ENCODE measurements at regions not wholly inside any gene's neighbourhood (a gene's known extent, or its start where the extent isn't known, plus 50 kb on each side); places are given as distances from the start of the nearest gene placed in this dataset.
"Not testable (repeated sequence)": the region's sequence is repeated elsewhere in the genome, so short reads cannot be mapped to it uniquely, and the experiment has no call there.

DNA sequence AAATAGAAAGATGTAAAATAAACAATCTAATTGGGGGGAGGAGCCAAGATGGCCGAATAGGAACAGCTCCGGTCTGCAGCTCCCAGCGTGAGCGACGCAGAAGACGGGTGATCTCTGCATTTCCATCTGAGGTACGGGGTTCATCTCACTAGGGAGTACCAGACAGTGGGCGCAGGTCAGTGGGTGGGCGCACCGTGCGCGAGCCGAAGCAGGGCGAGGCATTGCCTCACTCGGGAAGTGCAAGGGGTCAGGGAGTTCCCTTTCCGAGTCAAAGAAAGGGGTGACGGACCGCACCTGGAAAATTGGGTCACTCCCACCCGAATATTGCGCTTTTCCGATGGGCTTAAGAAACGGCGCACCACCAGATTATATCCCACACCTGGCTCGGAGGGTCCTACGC is 515.4 kb downstream of the PID1 start:
- not testable (repeated sequence) for H3K4me1 Mint-ChIP-seq; H3K36me3 Mint-ChIP-seq; H3K4me3 Mint-ChIP-seq; DNase-seq; H3K27ac Mint-ChIP-seq; H3K27me3 Mint-ChIP-seq (ENCODE audit: low read depth in 3 of 3)
- H3K9me3 Mint-ChIP-seq, result peaks cover 5 to 21% (median 17%) of the 10 kb centered on the region in 6 donors

DNA sequence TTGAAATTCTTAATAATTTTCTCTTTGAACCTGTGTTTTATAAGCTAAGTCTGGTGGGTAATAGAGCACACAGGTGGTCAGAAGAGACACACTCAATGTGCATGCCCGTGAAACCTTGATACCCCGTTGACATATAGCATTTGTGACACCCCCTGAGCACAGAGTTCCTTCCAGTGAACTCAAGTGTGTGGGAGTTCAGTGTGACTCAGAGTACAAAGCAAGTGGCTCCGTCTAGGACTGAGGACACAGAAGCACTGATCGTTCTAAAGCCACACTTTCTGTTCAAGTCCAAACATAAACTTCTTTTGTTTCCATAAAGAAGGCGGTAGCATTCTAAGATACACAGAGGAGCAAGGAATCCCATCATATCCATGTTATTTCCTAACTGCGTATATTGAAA is 523.6 kb downstream of the PID1 start:
- Mint-ChIP-seq H3K4me3 (no peak overlapping the region), H3K4me1 (no peaks in the 10 kb centered on the region), H3K36me3 (no peaks in the 10 kb centered on the region), H3K27me3 (ENCODE audit: low read depth in 3 of 3) (peaks cover 0 to 1% (median 0%) of the 10 kb centered on the region in 3 donors), H3K9me3 (peaks cover 2 to 25% (median 6%) of the 10 kb centered on the region in 6 donors), H3K27ac (no peak overlapping the region)
- DNase-seq, result no peak

DNA sequence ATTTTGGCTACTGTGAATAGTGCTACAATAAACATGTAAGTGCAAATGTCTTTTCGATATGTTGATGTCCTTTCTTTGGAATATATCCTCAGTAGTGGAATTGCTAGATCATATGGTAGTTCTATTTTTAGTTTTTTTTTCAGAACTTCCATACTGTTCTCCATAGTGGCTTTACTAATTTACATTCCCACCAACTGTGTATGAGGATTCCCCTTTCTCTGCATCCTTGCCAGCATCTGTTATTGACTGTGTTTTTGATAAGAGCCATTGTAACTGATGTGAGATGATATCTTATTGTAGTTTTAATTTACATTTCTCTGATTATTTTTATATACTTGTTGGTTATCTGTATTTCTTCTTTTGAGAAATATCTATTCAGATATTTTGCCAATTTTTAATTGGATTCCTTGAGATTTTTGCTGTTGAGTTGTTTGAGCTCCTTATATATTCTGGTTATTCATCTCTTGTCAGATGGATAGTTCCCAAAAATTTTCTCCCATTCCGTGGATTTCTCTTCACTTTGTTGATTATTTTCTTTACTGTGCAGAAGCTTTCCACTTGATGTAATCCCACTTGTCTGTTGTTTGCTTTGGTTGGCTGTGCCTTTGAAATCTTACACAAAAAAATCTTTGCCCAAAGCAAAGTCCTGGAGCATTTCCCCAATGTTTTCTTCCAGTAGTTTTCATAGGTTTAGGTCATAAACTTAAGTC is 532.3 kb downstream of the PID1 start:
- DNase-seq, result no peak
- peaks cover 0 to 2% (median 0%) of the 10 kb centered on the region in 3 donors for H3K27me3 Mint-ChIP-seq (ENCODE audit: low read depth in 3 of 3)
- H3K27ac Mint-ChIP-seq, result no peak overlapping the region
- no peak overlapping the region for H3K4me3 Mint-ChIP-seq
- no peaks in the 10 kb centered on the region for H3K4me1 Mint-ChIP-seq
- peaks cover 0 to 4% (median 0%) of the 10 kb centered on the region in 3 donors for H3K36me3 Mint-ChIP-seq
- peaks cover 2 to 42% (median 20%) of the 10 kb centered on the region in 6 donors for H3K9me3 Mint-ChIP-seq

DNA sequence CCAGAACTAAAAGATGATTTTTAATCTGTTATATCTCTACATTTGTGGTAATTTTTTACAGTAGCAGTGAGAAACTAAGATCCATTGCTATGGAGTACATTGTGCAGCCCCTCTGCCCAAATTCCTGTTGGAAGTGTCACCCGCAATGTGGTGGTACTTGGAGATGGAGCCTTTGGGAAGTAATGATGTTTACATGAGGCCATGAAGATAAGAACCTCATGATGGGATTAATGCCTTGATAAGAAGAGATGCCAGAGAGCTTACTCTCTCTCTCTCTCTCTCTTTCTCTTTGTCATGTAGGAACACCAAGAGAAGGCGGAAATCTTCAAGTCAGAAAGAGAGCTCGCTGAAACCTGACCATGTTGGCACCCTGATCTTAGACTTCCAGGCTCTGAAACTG is 535.4 kb downstream of the PID1 start:
- H3K4me3 Mint-ChIP-seq, result no peak overlapping the region
- no peaks in the 10 kb centered on the region for H3K4me1 Mint-ChIP-seq
- no peak for DNase-seq
- no peaks in the 10 kb centered on the region for H3K36me3 Mint-ChIP-seq
- H3K9me3 Mint-ChIP-seq, result peaks cover 0 to 37% (median 18%) of the 10 kb centered on the region in 6 donors
- H3K27ac Mint-ChIP-seq, result no peak overlapping the region
- no peaks in the 10 kb centered on the region for H3K27me3 Mint-ChIP-seq (ENCODE audit: low read depth in 3 of 3)

DNA sequence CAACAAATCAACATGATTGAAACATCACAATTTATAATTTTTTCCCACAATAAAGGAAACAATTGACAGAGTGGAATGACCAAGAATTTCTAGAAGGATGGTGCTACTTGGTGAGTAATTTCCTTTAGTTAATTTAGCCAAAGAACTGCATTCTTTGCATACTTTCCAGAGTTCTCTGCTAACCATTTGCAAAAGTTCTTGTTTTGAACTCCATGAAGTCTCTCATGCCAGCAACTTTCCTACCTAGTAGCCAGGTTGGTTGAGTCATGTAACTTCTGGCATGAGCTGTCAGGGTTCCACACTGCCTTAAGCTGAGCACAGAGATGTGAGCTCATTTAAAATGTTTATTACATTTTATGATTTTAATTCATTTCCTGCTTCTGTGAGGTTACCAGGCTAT is 539.6 kb downstream of the PID1 start:
- Mint-ChIP-seq H3K4me1 (no peaks in the 10 kb centered on the region), H3K27me3 (ENCODE audit: low read depth in 3 of 3) (no peaks in the 10 kb centered on the region), H3K4me3 (no peak overlapping the region), H3K36me3 (no peaks in the 10 kb centered on the region), H3K27ac (no peak overlapping the region), H3K9me3 (peaks cover 2 to 40% (median 14%) of the 10 kb centered on the region in 6 donors)
- DNase-seq, result no peak

DNA sequence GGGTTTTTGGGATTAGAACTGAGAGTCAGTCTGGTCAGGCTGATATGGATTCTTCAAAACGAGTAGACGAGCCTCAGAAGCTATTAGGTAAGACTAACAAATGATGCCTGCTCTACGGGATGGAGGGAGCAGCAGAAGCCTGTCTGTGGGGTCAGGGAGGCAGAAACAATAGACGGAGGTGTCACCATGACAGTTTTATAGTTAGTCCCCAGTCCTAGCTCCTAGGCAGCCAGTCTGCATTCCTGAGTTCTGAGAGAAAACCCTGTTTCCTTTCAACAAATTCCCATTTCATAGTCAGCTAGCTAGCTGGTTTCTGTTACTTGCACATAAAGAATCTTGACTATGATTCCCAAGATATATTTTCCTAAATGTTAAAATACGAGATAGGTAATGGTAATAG is 542.1 kb downstream of the PID1 start:
- H3K27me3 Mint-ChIP-seq (ENCODE audit: low read depth in 3 of 3), result peaks cover 0 to 5% (median 0%) of the 10 kb centered on the region in 3 donors
- H3K36me3 Mint-ChIP-seq, result no peaks in the 10 kb centered on the region
- no peak overlapping the region for H3K4me3 Mint-ChIP-seq
- H3K4me1 Mint-ChIP-seq, result no peaks in the 10 kb centered on the region
- H3K27ac Mint-ChIP-seq, result no peak overlapping the region
- no peak for DNase-seq
- H3K9me3 Mint-ChIP-seq, result peaks cover 3 to 49% (median 11%) of the 10 kb centered on the region in 6 donors

DNA sequence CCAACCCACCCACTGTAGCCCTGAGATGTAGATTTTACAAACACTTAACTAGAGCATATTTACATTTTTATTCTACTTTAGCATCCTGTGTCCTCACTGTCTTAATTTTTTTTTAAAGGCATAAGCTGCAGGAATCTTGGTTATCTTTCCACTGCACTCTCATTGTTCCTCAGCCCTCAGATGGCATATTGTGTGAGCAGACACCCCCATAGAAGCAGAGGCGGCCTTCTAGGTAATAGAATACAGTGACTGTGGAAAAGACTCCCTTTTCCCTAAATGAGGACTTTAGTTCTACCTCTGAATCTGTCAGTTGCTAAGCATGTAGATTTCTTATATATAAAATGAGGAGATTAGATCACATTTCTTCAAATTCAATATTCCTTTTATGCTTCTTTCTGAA is 543.5 kb upstream of the SPHKAP start:
- H3K4me3 Mint-ChIP-seq, result no peak overlapping the region
- H3K27ac Mint-ChIP-seq, result no peak overlapping the region
- peaks cover 0 to 3% (median 0%) of the 10 kb centered on the region in 3 donors for H3K36me3 Mint-ChIP-seq
- no peaks in the 10 kb centered on the region for H3K4me1 Mint-ChIP-seq
- DNase-seq, result no peak
- H3K9me3 Mint-ChIP-seq, result peaks cover 9 to 61% (median 19%) of the 10 kb centered on the region in 6 donors
- peaks cover 0 to 5% (median 0%) of the 10 kb centered on the region in 3 donors for H3K27me3 Mint-ChIP-seq (ENCODE audit: low read depth in 3 of 3)

DNA sequence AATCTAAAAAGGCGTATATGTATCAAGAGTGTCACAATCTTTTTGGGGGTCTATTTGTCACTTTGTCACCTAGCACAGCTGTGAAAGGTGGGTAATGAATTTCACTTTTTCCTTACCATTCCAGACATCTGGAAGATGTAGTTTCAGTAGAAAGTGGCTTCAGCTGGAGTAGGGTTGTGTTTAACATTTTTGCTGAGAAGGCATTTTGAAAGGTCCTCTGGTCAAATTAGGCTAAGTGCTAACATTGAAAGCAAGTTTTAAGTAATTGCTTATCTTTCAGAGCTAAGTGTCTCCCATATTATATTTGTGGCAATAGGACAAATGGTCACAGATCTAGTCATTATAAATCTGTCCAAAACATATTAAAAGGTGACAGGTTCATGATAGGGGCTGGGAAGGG is 542.1 kb upstream of the SPHKAP start:
- no peak for DNase-seq
- Mint-ChIP-seq H3K4me3 (no peak overlapping the region), H3K9me3 (peaks cover 9 to 60% (median 23%) of the 10 kb centered on the region in 6 donors), H3K27ac (no peak overlapping the region), H3K4me1 (no peaks in the 10 kb centered on the region), H3K36me3 (peaks cover 0 to 3% (median 0%) of the 10 kb centered on the region in 3 donors), H3K27me3 (ENCODE audit: low read depth in 3 of 3) (peaks cover 0 to 5% (median 0%) of the 10 kb centered on the region in 3 donors)

DNA sequence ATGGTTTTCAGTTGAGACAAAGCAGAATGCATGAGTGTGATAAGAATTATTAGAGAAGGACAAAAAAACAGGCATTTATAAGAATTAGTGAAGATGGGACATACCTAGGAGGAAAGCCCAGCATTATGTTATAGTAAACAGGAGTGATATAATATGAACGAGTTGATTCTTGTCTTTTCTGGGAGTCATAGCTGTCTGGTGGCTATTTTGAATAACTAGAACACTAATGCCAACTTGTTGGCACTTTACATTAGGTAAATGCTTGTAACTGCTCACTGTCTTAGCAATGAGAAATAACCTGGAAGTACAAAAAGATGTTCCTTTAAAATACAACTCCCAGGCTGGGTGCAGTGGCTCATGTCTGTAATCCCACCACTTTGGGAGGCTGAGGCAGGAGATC is 540.8 kb upstream of the SPHKAP start:
- Mint-ChIP-seq H3K36me3 (peaks cover 0 to 3% (median 0%) of the 10 kb centered on the region in 3 donors), H3K27ac (no peak overlapping the region), H3K4me1 (no peaks in the 10 kb centered on the region), H3K4me3 (no peak overlapping the region), H3K27me3 (ENCODE audit: low read depth in 3 of 3) (peaks cover 0 to 5% (median 0%) of the 10 kb centered on the region in 3 donors), H3K9me3 (peaks cover 9 to 52% (median 23%) of the 10 kb centered on the region in 6 donors)
- DNase-seq, result no peak

DNA sequence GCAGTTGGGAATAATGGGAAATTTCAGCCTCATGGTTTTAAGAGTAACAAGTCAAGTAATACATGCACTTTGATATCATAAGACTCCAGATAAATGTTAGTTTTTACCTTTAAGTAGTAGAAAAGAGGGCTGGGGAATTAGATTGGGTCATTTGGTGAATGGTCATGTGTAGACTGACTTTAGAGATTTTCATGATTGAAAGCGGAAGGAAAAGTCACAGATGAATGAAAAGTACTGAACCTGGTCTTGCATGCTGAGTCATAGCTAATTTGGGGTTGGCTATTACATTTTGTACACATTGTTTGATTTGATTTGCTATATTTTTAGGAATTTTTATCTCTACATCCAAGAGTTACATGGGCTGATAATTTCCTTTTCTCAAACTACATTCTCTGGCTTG is 539.4 kb upstream of the SPHKAP start:
- DNase-seq, result no peak
- H3K4me1 Mint-ChIP-seq, result no peaks in the 10 kb centered on the region
- H3K27me3 Mint-ChIP-seq (ENCODE audit: low read depth in 3 of 3), result peaks cover 0 to 5% (median 0%) of the 10 kb centered on the region in 3 donors
- H3K36me3 Mint-ChIP-seq, result peaks cover 0 to 3% (median 0%) of the 10 kb centered on the region in 3 donors
- H3K27ac Mint-ChIP-seq, result no peak overlapping the region
- H3K9me3 Mint-ChIP-seq, result peaks cover 9 to 48% (median 22%) of the 10 kb centered on the region in 6 donors
- H3K4me3 Mint-ChIP-seq, result no peak overlapping the region

DNA sequence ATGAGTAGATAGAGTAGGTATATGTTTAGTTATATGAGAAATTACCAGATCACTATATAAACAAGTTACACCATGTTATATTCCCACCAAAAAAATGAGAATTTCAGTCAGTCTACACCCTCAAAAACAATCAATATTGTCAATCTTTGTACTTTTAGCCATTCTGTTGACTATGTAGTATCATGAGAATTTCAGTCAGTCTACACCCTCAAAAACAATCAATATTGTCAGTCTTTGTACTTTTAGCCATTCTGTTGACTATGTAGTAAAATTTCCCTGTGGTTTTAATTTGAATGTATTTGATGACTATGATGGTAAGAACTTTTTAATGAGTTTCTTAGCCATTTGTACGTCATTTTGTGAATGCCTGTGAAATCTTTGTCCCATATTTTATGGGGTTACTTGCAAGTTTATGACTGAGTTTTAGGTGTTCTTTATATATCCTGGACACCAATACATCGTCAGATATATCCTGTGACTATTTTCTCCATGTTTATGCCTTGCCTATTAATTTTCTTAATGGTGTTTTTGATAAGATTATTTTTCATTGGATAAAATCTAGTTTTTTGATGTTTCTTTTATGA is 528.4 kb upstream of the SPHKAP start:
- Mint-ChIP-seq H3K4me1 (no peaks in the 10 kb centered on the region), H3K4me3 (no peak overlapping the region), H3K9me3 (peaks cover 5 to 53% (median 21%) of the 10 kb centered on the region in 6 donors), H3K27me3 (ENCODE audit: low read depth in 3 of 3) (peaks cover 0 to 2% (median 0%) of the 10 kb centered on the region in 3 donors), H3K36me3 (no peaks in the 10 kb centered on the region), H3K27ac (no peak overlapping the region)
- DNase-seq, result no peak

DNA sequence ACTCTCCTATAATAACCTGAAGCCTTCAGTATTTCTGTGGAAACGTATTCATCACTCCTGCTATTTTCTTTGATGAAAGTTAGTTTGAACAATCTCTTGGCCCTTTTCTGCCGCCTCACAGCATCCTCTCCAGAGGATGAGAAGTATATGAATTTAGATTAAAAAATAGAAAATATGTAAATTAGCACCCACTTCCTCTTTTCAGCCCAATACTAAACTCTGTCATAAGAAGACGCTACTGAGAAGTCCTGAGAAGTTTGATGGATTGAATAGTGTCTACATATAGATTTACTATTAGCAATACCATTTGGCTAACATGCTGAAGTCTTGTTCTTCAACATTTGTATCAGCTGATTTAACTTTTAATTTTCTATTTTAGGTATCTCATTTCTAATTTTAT is 526.4 kb upstream of the SPHKAP start:
- Mint-ChIP-seq H3K4me1 (no peaks in the 10 kb centered on the region), H3K4me3 (no peak overlapping the region), H3K27ac (no peak overlapping the region), H3K36me3 (no peaks in the 10 kb centered on the region), H3K27me3 (ENCODE audit: low read depth in 3 of 3) (peaks cover 0 to 3% (median 0%) of the 10 kb centered on the region in 3 donors), H3K9me3 (peaks cover 2 to 42% (median 13%) of the 10 kb centered on the region in 6 donors)
- DNase-seq, result no peak

DNA sequence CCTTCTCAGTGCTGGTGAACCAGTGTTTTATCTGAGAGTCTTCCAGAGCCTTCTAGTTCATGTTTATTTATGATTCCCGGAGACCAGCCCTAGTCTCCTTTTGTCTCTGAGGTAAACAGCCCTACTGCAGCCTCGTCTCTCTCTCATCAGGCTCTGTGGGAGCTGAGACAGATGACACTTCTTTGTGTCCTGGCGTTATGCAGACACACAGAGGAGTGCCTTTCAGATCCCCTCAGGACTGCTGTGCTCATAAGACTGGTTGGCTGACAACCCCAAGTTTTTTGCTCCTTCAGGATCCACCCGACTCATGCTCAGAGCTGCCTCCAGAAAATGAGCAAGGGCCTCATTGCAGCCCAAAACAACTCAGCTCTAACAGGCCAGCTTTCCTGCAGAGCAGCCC is 523.8 kb upstream of the SPHKAP start:
- no peak overlapping the region for H3K4me3 Mint-ChIP-seq
- H3K4me1 Mint-ChIP-seq, result no peaks in the 10 kb centered on the region
- H3K27me3 Mint-ChIP-seq (ENCODE audit: low read depth in 3 of 3), result peaks cover 0 to 2% (median 0%) of the 10 kb centered on the region in 3 donors
- peaks cover 2 to 35% (median 17%) of the 10 kb centered on the region in 6 donors for H3K9me3 Mint-ChIP-seq
- H3K36me3 Mint-ChIP-seq, result no peaks in the 10 kb centered on the region
- no peak overlapping the region for H3K27ac Mint-ChIP-seq
- DNase-seq, result no peak

DNA sequence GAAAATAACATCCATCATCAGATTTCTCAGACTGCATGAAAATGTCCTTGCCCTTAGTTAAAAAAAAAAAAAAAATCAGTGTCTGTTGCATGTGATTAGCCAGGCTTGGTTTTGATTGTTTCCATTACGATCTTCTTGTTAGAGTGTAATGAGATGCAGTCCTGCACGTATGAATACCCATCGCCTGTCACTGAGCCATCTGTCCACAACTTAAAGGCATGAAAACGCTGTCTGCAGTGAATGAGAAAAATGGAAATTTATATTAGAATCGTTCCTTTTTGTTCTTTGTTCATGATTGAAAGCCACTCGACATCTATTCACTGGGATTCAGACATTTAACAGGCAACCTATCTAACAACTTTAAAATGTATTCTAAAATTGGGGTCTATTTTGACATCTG is 521.7 kb upstream of the SPHKAP start:
- H3K4me1 Mint-ChIP-seq, result no peaks in the 10 kb centered on the region
- no peak overlapping the region for H3K27ac Mint-ChIP-seq
- peaks cover 0 to 1% (median 0%) of the 10 kb centered on the region in 3 donors for H3K27me3 Mint-ChIP-seq (ENCODE audit: low read depth in 3 of 3)
- no peaks in the 10 kb centered on the region for H3K36me3 Mint-ChIP-seq
- H3K4me3 Mint-ChIP-seq, result no peak overlapping the region
- peaks cover 5 to 27% (median 18%) of the 10 kb centered on the region in 6 donors for H3K9me3 Mint-ChIP-seq
- DNase-seq, result no peak
